ENCODE measurements at regions not wholly inside any gene's neighbourhood (a gene's known extent, or its start where the extent isn't known, plus 50 kb on each side); places are given as distances from the start of the nearest gene placed in this dataset.

DNA sequence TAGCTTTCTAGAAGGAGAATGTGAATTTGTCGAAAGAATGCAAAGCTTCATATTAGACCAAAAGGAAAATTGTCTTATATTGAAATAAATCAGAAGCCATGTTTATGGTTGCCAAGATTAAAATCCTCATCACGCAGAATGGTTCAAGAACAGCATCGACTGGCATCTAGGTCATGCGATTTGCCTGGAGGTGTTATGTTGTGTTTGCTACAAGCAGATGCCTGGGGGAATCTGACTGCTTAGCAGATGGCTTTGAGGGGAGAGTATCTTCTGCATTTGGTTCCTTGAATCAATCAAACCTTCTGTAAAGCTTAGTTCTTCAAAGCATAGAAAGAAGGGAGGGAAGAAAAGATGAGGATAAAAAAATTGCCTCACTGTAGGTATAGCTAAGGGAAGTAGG is 585.8 kb downstream of the QKI start:
- TF ChIP-seq, protein P1, sequence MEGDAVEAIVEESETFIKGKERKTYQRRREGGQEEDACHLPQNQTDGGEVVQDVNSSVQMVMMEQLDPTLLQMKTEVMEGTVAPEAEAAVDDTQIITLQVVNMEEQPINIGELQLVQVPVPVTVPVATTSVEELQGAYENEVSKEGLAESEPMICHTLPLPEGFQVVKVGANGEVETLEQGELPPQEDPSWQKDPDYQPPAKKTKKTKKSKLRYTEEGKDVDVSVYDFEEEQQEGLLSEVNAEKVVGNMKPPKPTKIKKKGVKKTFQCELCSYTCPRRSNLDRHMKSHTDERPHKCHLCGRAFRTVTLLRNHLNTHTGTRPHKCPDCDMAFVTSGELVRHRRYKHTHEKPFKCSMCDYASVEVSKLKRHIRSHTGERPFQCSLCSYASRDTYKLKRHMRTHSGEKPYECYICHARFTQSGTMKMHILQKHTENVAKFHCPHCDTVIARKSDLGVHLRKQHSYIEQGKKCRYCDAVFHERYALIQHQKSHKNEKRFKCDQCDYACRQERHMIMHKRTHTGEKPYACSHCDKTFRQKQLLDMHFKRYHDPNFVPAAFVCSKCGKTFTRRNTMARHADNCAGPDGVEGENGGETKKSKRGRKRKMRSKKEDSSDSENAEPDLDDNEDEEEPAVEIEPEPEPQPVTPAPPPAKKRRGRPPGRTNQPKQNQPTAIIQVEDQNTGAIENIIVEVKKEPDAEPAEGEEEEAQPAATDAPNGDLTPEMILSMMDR (IDR thresholded peaks at IDR 0.05) = no peak
- no peak for TF ChIP-seq POLR2A (IDR thresholded peaks at IDR 0.05)
- no peak for TF ChIP-seq POLR2AphosphoS5 (IDR thresholded peaks at IDR 0.05; ENCODE audit: insufficient read depth in 1 of 2, low read depth in 1 of 2)
